ENCODE measurements at regions not wholly inside any gene's neighbourhood (a gene's known extent, or its start where the extent isn't known, plus 50 kb on each side); places are given as distances from the start of the nearest gene placed in this dataset.

- Histone ChIP-seq H3K4me3 (no peak overlapping the region), H3K36me3 (no peaks in the 10 kb centered on the region), H3K9me3 (no peaks in the 10 kb centered on the region), H3K27me3 (no peaks in the 10 kb centered on the region), H3K4me1 (peaks cover 0 to 6% (median 0%) of the 10 kb centered on the region in 4 donors), H3K27ac (no peak overlapping the region)
- WGBS, 2 donors = 18 to 20% methylated on average over 5 of the region's 5 CpGs
- ATAC-seq (ENCODE audit: low FRiP score in 2 of 2) (no peak), DNase-seq (no peak)
- no peak for TF ChIP-seq POLR2AphosphoS5 (IDR thresholded peaks at IDR 0.05)
- TF ChIP-seq EP300 (IDR thresholded peaks at IDR 0.05) = no peak
- TF ChIP-seq POLR2A (IDR thresholded peaks at IDR 0.05) = no peak
These were observed 370.6 kb downstream of the PTPRC start for GRCh38 chr1:199009447-199009846.

- no peak for ATAC-seq (ENCODE audit: low FRiP score in 2 of 2)
- TF ChIP-seq POLR2A (IDR thresholded peaks at IDR 0.05) (no peak), EP300 (IDR thresholded peaks at IDR 0.05) (no peak), CTCF (IDR thresholded peaks at IDR 0.05) (no peak), POLR2AphosphoS5 (IDR thresholded peaks at IDR 0.05) (no peak)
- no peaks in the 10 kb centered on the region for H3K9me3 ChIP-seq
- no peak for DNase-seq
- peaks cover 0 to 6% (median 0%) of the 10 kb centered on the region in 4 donors for H3K4me1 ChIP-seq
- no peaks in the 10 kb centered on the region for H3K27me3 ChIP-seq
- H3K27ac ChIP-seq = no peak overlapping the region
- H3K36me3 ChIP-seq = no peaks in the 10 kb centered on the region
- no peak overlapping the region for H3K4me3 ChIP-seq
- 52 to 61% methylated on average over 4 of the region's 4 CpGs for whole genome bisulfite sequencing, 2 donors
These were observed 371.7 kb downstream of the PTPRC start for GRCh38 chr1:199010492-199010891.

- DNase-seq (no peak), ATAC-seq (ENCODE audit: low FRiP score in 2 of 2) (no peak)
- Histone ChIP-seq H3K4me3 (no peak overlapping the region), H3K4me1 (peaks cover 0 to 6% (median 0%) of the 10 kb centered on the region in 4 donors), H3K9me3 (no peaks in the 10 kb centered on the region), H3K27ac (no peak overlapping the region), H3K27me3 (no peaks in the 10 kb centered on the region), H3K36me3 (no peaks in the 10 kb centered on the region)
- 48 to 73% methylated on average over 2 of the region's 2 CpGs for WGBS, 2 donors
- TF ChIP-seq EP300 (IDR thresholded peaks at IDR 0.05) (no peak), POLR2AphosphoS5 (IDR thresholded peaks at IDR 0.05) (no peak), CTCF (IDR thresholded peaks at IDR 0.05) (no peak), POLR2A (IDR thresholded peaks at IDR 0.05) (no peak)
These were observed 372.1 kb downstream of the PTPRC start for GRCh38 chr1:199010933-199011332.

- no peak for TF ChIP-seq EP300 (IDR thresholded peaks at IDR 0.05)
- TF ChIP-seq POLR2AphosphoS5 (IDR thresholded peaks at IDR 0.05) = no peak
- TF ChIP-seq CTCF (IDR thresholded peaks at IDR 0.05) = no peak
- TF ChIP-seq POLR2A (IDR thresholded peaks at IDR 0.05) = no peak
- no peaks in the 10 kb centered on the region for H3K27me3 ChIP-seq
These were observed 377.0 kb downstream of the PTPRC start for GRCh38 chr1:199015799-199016198.

GRCh38 chr1:199018471-199019135 lies 379.8 kb downstream of the PTPRC start:
- no peak for TF ChIP-seq CTCF (IDR thresholded peaks at IDR 0.05)
- TF ChIP-seq POLR2A (IDR thresholded peaks at IDR 0.05) = no peak
- TF ChIP-seq EP300 (IDR thresholded peaks at IDR 0.05) = no peak
- TF ChIP-seq POLR2AphosphoS5 (IDR thresholded peaks at IDR 0.05) = no peak
- no peaks in the 10 kb centered on the region for H3K9me3 ChIP-seq

More at GRCh38 chr1:199015799-199016198, 377.0 kb downstream of the PTPRC start:
- no peak overlapping the region for H3K27ac ChIP-seq
- H3K36me3 ChIP-seq = no peaks in the 10 kb centered on the region
- DNase-seq (no peak), ATAC-seq (ENCODE audit: low FRiP score in 2 of 2) (no peak)
- no peaks in the 10 kb centered on the region for H3K4me1 ChIP-seq
- no peaks in the 10 kb centered on the region for H3K9me3 ChIP-seq
- H3K4me3 ChIP-seq = no peak overlapping the region
- 88 to 89% methylated on average over 2 of the region's 2 CpGs for WGBS, 2 donors

More at GRCh38 chr1:199018471-199019135, 379.8 kb downstream of the PTPRC start:
- Histone ChIP-seq H3K4me1 (no peaks in the 10 kb centered on the region), H3K27ac (no peak overlapping the region), H3K4me3 (no peak overlapping the region), H3K36me3 (no peaks in the 10 kb centered on the region), H3K27me3 (no peaks in the 10 kb centered on the region)
- ATAC-seq (ENCODE audit: low FRiP score in 2 of 2) (no peak), DNase-seq (no peak)
- WGBS, 2 donors = 93 to 96% methylated on average over 2 of the region's 2 CpGs

Data from upper lobe of left lung (tissue), 6 donors.